Endodermal cell (in vitro differentiated cells): ENCODE measurements at regions not wholly inside any gene's neighbourhood (a gene's known extent, or its start where the extent isn't known, plus 50 kb on each side); places are given as distances from the start of the nearest gene placed in this dataset.

ENCODE experiments used
- DNase-seq: peaks from one replicate; pipeline ENCODE4 v3.0.0-alpha.2; 2017
- H3K27ac ChIP-seq: 2 replicates; pipeline ENCODE4 v1.5.1; 2013; ENCODE audit warnings: mild to moderate bottlenecking, low read depth, low read length, moderate library complexity
- H3K27me3 ChIP-seq: 2 replicates; pipeline ENCODE4 v1.6.1; 2013; ENCODE audit warnings: mild to moderate bottlenecking, low read length, moderate library complexity; ENCODE audit not compliant: insufficient read depth, control insufficient read depth, poor library complexity, severe bottlenecking
- H3K36me3 ChIP-seq: 2 replicates; pipeline ENCODE4 v1.7.0; 2013; ENCODE audit warnings: mild to moderate bottlenecking, low read length, moderate library complexity; ENCODE audit not compliant: control insufficient read depth, insufficient read depth
- H3K4me1 ChIP-seq: one replicate; pipeline ENCODE4 v1.7.0; 2013; ENCODE audit warnings: low read length; ENCODE audit not compliant: control insufficient read depth, insufficient read depth
- H3K4me3 ChIP-seq: 2 replicates; pipeline ENCODE4 v1.5.1; 2013; ENCODE audit warnings: mild to moderate bottlenecking, low read length, moderate library complexity
- H3K9ac ChIP-seq: 2 replicates; pipeline ENCODE4 v1.6.1; 2013; ENCODE audit warnings: mild to moderate bottlenecking, low read length, moderate library complexity; ENCODE audit not compliant: poor library complexity, severe bottlenecking; ENCODE audit errors: extremely low read depth
- H3K9me3 ChIP-seq: 2 replicates; pipeline ENCODE4 v1.6.1; 2013; ENCODE audit warnings: mild to moderate bottlenecking, low read length, moderate library complexity; ENCODE audit not compliant: control insufficient read depth
- H3K27ac Mint-ChIP-seq: 2 replicates; pipeline ENCODE4 v1.8.0; 2020; ENCODE audit warnings: mixed read lengths
- H3K27me3 Mint-ChIP-seq: 2 replicates; pipeline ENCODE4 v1.8.0; 2021; ENCODE audit warnings: mild to moderate bottlenecking, mixed read lengths; ENCODE audit not compliant: insufficient read depth
- H3K36me3 Mint-ChIP-seq: 2 replicates; pipeline ENCODE4 v1.8.0; 2020; ENCODE audit warnings: low read depth, mixed read lengths
- H3K4me1 Mint-ChIP-seq: 2 replicates; pipeline ENCODE4 v1.8.0; 2020; ENCODE audit warnings: mixed read lengths
- H3K4me3 Mint-ChIP-seq: 2 replicates; pipeline ENCODE4 v1.8.0; 2020; ENCODE audit warnings: mild to moderate bottlenecking, moderate library complexity, mixed read lengths
- H3K9me3 Mint-ChIP-seq: 2 replicates; pipeline ENCODE4 v1.8.0; 2020; ENCODE audit warnings: mild to moderate bottlenecking, mixed read lengths
- CTCF ChIP-seq: fragments of 200-600 bp; sonication (generic); conservative IDR thresholded peaks from 2 replicates; pipeline ENCODE4 v1.5.0; 2021; ENCODE audit warnings: antibody characterized with exemption, mild to moderate bottlenecking
- WGBS, 2 experiments: methylation state at CpG; one replicate each; pipeline versions ENCODE4 v1.1.5 to v1.1.7; 2013; ENCODE audit warnings: missing lambda C conversion rate in 2 of 2, mixed read lengths in 1 of 2; ENCODE audit not compliant: insufficient coverage in 1 of 2, insufficient read length in 1 of 2; 5-methylcytosine and 5-hydroxymethylcytosine counted together

GRCh38 chr1:239547987-239548386, 161.6 kb downstream of the CHRM3 start:
- 95 to 100% methylated on average over 1 to 2 of the region's 2 CpGs for WGBS, 2 experiments
- no peak overlapping the region for H3K27ac Mint-ChIP-seq
- H3K9me3 Mint-ChIP-seq, result peaks cover 7% of the 10 kb centered on the region
- no peak overlapping the region for H3K27ac ChIP-seq
- no peak overlapping the region for H3K9ac ChIP-seq
- H3K4me3 Mint-ChIP-seq, result no peak overlapping the region
- H3K27me3 ChIP-seq, result no peaks in the 10 kb centered on the region
- no peaks in the 10 kb centered on the region for H3K4me1 ChIP-seq
- H3K9me3 ChIP-seq, result no peaks in the 10 kb centered on the region
- no peak for TF ChIP-seq CTCF
- no peak for DNase-seq
- no peak overlapping the region for H3K4me3 ChIP-seq
- no peaks in the 10 kb centered on the region for H3K27me3 Mint-ChIP-seq
- H3K4me1 Mint-ChIP-seq, result no peaks in the 10 kb centered on the region
- no peaks in the 10 kb centered on the region for H3K36me3 Mint-ChIP-seq
- H3K36me3 ChIP-seq, result no peaks in the 10 kb centered on the region

- H3K27ac Mint-ChIP-seq, result no peak overlapping the region
Measured at GRCh38 chr1:239550178-239550577, 163.8 kb downstream of the CHRM3 start.

GRCh38 chr1:239555350-239555749, 169.0 kb downstream of the CHRM3 start:
- H3K36me3 Mint-ChIP-seq, result no peaks in the 10 kb centered on the region
- H3K4me1 Mint-ChIP-seq, result no peaks in the 10 kb centered on the region

More at GRCh38 chr1:239550178-239550577, 163.8 kb downstream of the CHRM3 start:
- no peaks in the 10 kb centered on the region for H3K9me3 ChIP-seq
- H3K4me3 Mint-ChIP-seq, result no peak overlapping the region
- H3K4me1 Mint-ChIP-seq, result no peaks in the 10 kb centered on the region
- no peaks in the 10 kb centered on the region for H3K4me1 ChIP-seq
- peaks cover 7% of the 10 kb centered on the region for H3K9me3 Mint-ChIP-seq
- H3K36me3 Mint-ChIP-seq, result no peaks in the 10 kb centered on the region
- no peaks in the 10 kb centered on the region for H3K27me3 Mint-ChIP-seq
- no peaks in the 10 kb centered on the region for H3K36me3 ChIP-seq
- H3K4me3 ChIP-seq, result no peak overlapping the region
- H3K27me3 ChIP-seq, result no peaks in the 10 kb centered on the region
- WGBS, 2 experiments, result 89 to 90% methylated on average over 2 of the region's 2 CpGs
- no peak overlapping the region for H3K9ac ChIP-seq
- no peak for TF ChIP-seq CTCF
- no peak overlapping the region for H3K27ac ChIP-seq
- no peak for DNase-seq

More at GRCh38 chr1:239555350-239555749, 169.0 kb downstream of the CHRM3 start:
- WGBS, 2 experiments, result 85 to 91% methylated on average over 3 to 4 of the region's 4 CpGs
- no peak overlapping the region for H3K27ac Mint-ChIP-seq
- H3K9ac ChIP-seq, result no peak overlapping the region
- peak; percentile 69 for DNase-seq
- no peak overlapping the region for H3K4me3 Mint-ChIP-seq
- H3K36me3 ChIP-seq, result no peaks in the 10 kb centered on the region
- no peaks in the 10 kb centered on the region for H3K9me3 Mint-ChIP-seq
- H3K27me3 ChIP-seq, result no peaks in the 10 kb centered on the region
- H3K27me3 Mint-ChIP-seq, result no peaks in the 10 kb centered on the region
- H3K9me3 ChIP-seq, result no peaks in the 10 kb centered on the region
- no peak overlapping the region for H3K4me3 ChIP-seq
- no peak overlapping the region for H3K27ac ChIP-seq
- TF ChIP-seq CTCF, result no peak
- H3K4me1 ChIP-seq, result no peaks in the 10 kb centered on the region
